ENCODE measurements at regions not wholly inside any gene's neighbourhood (a gene's known extent, or its start where the extent isn't known, plus 50 kb on each side); places are given as distances from the start of the nearest gene placed in this dataset.

- TF ChIP-seq POLR2A (IDR thresholded peaks at IDR 0.05; ENCODE audit: low read depth, low read length) (no peak), EZH2 (IDR thresholded peaks at IDR 0.05; ENCODE audit: borderline replicate concordance, low read depth, low read length, severe bottlenecking) (no peak), CTCF (IDR thresholded peaks at IDR 0.05; ENCODE audit: extremely low read depth in 1 of 2, insufficient read depth in 1 of 2, low read depth in 1 of 2, low read length in 2 of 2) (peak in 1 of 2 donors; percentile 5), GATA2 (IDR thresholded peaks at IDR 0.05; ENCODE audit: insufficient read depth, insufficient read length, low read depth, low read length) (no peak), POLR2AphosphoS5 (IDR thresholded peaks at IDR 0.05; ENCODE audit: insufficient read depth, low read depth, low read length) (no peak), FOS (IDR thresholded peaks at IDR 0.05; ENCODE audit: borderline replicate concordance, insufficient read depth, low read length) (no peak), MYC (IDR thresholded peaks at IDR 0.05; ENCODE audit: low read depth, low read length) (no peak), MAX (IDR thresholded peaks at IDR 0.05; ENCODE audit: insufficient read depth, insufficient read length) (no peak), JUN (IDR thresholded peaks at IDR 0.05; ENCODE audit: borderline replicate concordance, insufficient read depth, insufficient read length, low read depth) (no peak)
Measured at GRCh38 chrX:3940000-3940610, 226.7 kb upstream of the PRKX start.
